ENCODE measurements at regions not wholly inside any gene's neighbourhood (a gene's known extent, or its start where the extent isn't known, plus 50 kb on each side); places are given as distances from the start of the nearest gene placed in this dataset.

- no peaks in the 10 kb centered on the region for H3K9me3 ChIP-seq (replicated peaks; ENCODE audit: control insufficient read depth, insufficient read depth, low read length)
- no peak overlapping the region for H3K27ac ChIP-seq (ENCODE audit: insufficient read depth, low read depth, low read length)
- H3K9ac ChIP-seq (replicated peaks; ENCODE audit: extremely low read depth, insufficient read depth, low read length) = no peak overlapping the region
- no peak for FAIRE-seq
- no peaks in the 10 kb centered on the region for H3K36me3 ChIP-seq (ENCODE audit: control insufficient read depth in 2 of 2, extremely low read depth in 1 of 2, insufficient read depth in 2 of 2, low read length in 2 of 2)
- H3K9me1 ChIP-seq (replicated peaks; ENCODE audit: control insufficient read depth, extremely low read depth, insufficient read depth, low read length) = no peaks in the 10 kb centered on the region
- H3K27me3 ChIP-seq (ENCODE audit: control insufficient read depth in 2 of 2, insufficient read depth in 2 of 2, low read length in 2 of 2) = peaks cover 8 to 9% of the 10 kb centered on the region in 2 experiments
- DNase-seq (ENCODE audit: low read depth, low spot score) = no peak
- CTCF ChIA-PET = no interaction called here
- no peak overlapping the region for H3K4me3 ChIP-seq (replicated peaks in 1 of 3; ENCODE audit: insufficient read depth in 1 of 3, low read depth in 1 of 3, low read length in 3 of 3)
- POLR2A ChIA-PET = no interaction called here
- no peaks in the 10 kb centered on the region for H3K4me1 ChIP-seq (ENCODE audit: control insufficient read depth, extremely low read depth, insufficient read depth, low read length)
- H2AFZ ChIP-seq (ENCODE audit: low read depth, low read length) = no peak overlapping the region
- no TSS peak for BruUV-seq (replicated peaks)
- no peaks in the 10 kb centered on the region for H3K79me2 ChIP-seq (ENCODE audit: control insufficient read depth, insufficient read depth, low read length)
- H4K20me1 ChIP-seq (replicated peaks; ENCODE audit: control insufficient read depth, extremely low read depth, insufficient read depth, low read length) = no peaks in the 10 kb centered on the region
- H3K4me2 ChIP-seq (ENCODE audit: insufficient read depth, low read length) = no peak overlapping the region
- dilution Hi-C loops (cut with MboI; ENCODE audit: extremely low pct_ligation_motif_present, low sequenced_read_pairs) (no loop called here), intact Hi-C loops (cut with micrococcal nuclease) (no loop called here)
- TF ChIP-seq EZH2 (IDR thresholded peaks at IDR 0.05; ENCODE audit: borderline replicate concordance, low read depth, low read length, severe bottlenecking) = no peak
- TF ChIP-seq GATA2 (IDR thresholded peaks at IDR 0.05; ENCODE audit: insufficient read depth, insufficient read length, low read depth, low read length) = no peak
- no peak for TF ChIP-seq FOS (IDR thresholded peaks at IDR 0.05; ENCODE audit: borderline replicate concordance, insufficient read depth, low read length)
- no peak for TF ChIP-seq MYC (IDR thresholded peaks at IDR 0.05; ENCODE audit: low read depth, low read length)
- TF ChIP-seq POLR2AphosphoS5 (IDR thresholded peaks at IDR 0.05; ENCODE audit: insufficient read depth, low read depth, low read length) = no peak
- TF ChIP-seq JUN (IDR thresholded peaks at IDR 0.05; ENCODE audit: borderline replicate concordance, insufficient read depth, insufficient read length, low read depth) = no peak
- TF ChIP-seq CTCF (IDR thresholded peaks at IDR 0.05; ENCODE audit: extremely low read depth in 1 of 2, insufficient read depth in 1 of 2, low read depth in 1 of 2, low read length in 2 of 2) = no peak
- TF ChIP-seq POLR2A (IDR thresholded peaks at IDR 0.05; ENCODE audit: low read depth, low read length) = no peak
- no peak for TF ChIP-seq MAX (IDR thresholded peaks at IDR 0.05; ENCODE audit: insufficient read depth, insufficient read length)
Measured at GRCh38 chr6:16939351-16939750, 162.5 kb upstream of the STMND1 start.

Measured in endothelial cell of umbilical vein (primary cell).